Endothelial cell of umbilical vein (primary cell): ENCODE measurements at regions not wholly inside any gene's neighbourhood (a gene's known extent, or its start where the extent isn't known, plus 50 kb on each side); places are given as distances from the start of the nearest gene placed in this dataset.
"Not testable (repeated sequence)": the region's sequence is repeated elsewhere in the genome, so short reads cannot be mapped to it uniquely, and the experiment has no call there.

Source experiments
- BruUV-seq: library from RNA; stranded (reverse); fragments of 400-500 nt; replicated peaks from 2 replicates; lab custom pipeline; 2021; lab: Mats Ljungman, UMichigan
- CTCF ChIA-PET: fragments of 300-600, 350-600 bp; sonication (Branson Sonifier 250); formaldehyde crosslinking; loops from one replicate; lab custom pipeline; 2021; ENCODE audit warnings: antibody characterized with exemption, inconsistent platforms; lab: Charles Lee
- POLR2A ChIA-PET: fragments of 300-600, 350-600 bp; sonication (Branson Sonifier 250); formaldehyde crosslinking; loops from one replicate; lab custom pipeline; 2021; ENCODE audit warnings: antibody characterized with exemption, inconsistent platforms; lab: Charles Lee
- DNase-seq: peaks from one replicate; pipeline ENCODE4 v3.0.0-alpha.2; 2011; ENCODE audit warnings: low read depth, low spot score
- FAIRE-seq: peaks from 2 replicates; lab custom pipeline; 2011; peaks lifted over from hg19 to GRCh38; lab: Jason Lieb, UNC
- H2AFZ ChIP-seq: 2 replicates; pipeline ENCODE4 v1.6.0; 2012; ENCODE audit warnings: low read depth, low read length, control low read depth, inconsistent platforms
- H3K27ac ChIP-seq: 2 replicates; pipeline ENCODE4 v1.5.1; 2011; ENCODE audit warnings: low read depth, mild to moderate bottlenecking, control low read depth, low read length, moderate library complexity; ENCODE audit not compliant: insufficient read depth
- H3K27me3 ChIP-seq, 2 experiments: 2 replicates each; pipeline versions ENCODE4 v1.6.0 to v1.6.1; 2011; ENCODE audit warnings: low read length in 2 of 2, mixed read lengths in 1 of 2; ENCODE audit not compliant: control insufficient read depth in 2 of 2, insufficient read depth in 2 of 2
- H3K36me3 ChIP-seq, 2 experiments: 2 replicates in 1 of 2; 3 replicates in 1 of 2; pipeline ENCODE4 v1.5.1; 2011; ENCODE audit warnings: low read length in 2 of 2, mild to moderate bottlenecking in 1 of 2, moderate library complexity in 1 of 2; ENCODE audit not compliant: control insufficient read depth in 2 of 2, insufficient read depth in 2 of 2; ENCODE audit errors: extremely low read depth in 1 of 2
- H3K4me1 ChIP-seq: 3 replicates; pipeline ENCODE4 v1.5.1; 2011; ENCODE audit warnings: mild to moderate bottlenecking, low read length; ENCODE audit not compliant: control insufficient read depth, insufficient read depth; ENCODE audit errors: extremely low read depth
- H3K4me2 ChIP-seq: 2 replicates; pipeline ENCODE4 v1.6.1; 2011; ENCODE audit warnings: low read length, control low read depth, mixed read lengths; ENCODE audit not compliant: insufficient read depth
- H3K4me3 ChIP-seq, 3 experiments: fragments of 200-600 bp in 1 of 3; sonication (generic), shearing (Covaris generic) in 1 of 3; replicated peaks in 1 of 3; 2 replicates each; pipeline ENCODE4 v1.5.1; 2011 to 2016; ENCODE audit warnings: control low read depth in 3 of 3, low read length in 3 of 3, mild to moderate bottlenecking in 2 of 3, inconsistent platforms in 1 of 3, low read depth in 1 of 3, moderate library complexity in 1 of 3; ENCODE audit not compliant: insufficient read depth in 1 of 3
- H3K79me2 ChIP-seq: 2 replicates; pipeline ENCODE4 v1.6.0; 2012; ENCODE audit warnings: low read length, inconsistent platforms; ENCODE audit not compliant: control insufficient read depth, insufficient read depth
- H3K9ac ChIP-seq: replicated peaks from 2 replicates; pipeline ENCODE3; 2011; ENCODE audit warnings: low read length, control low read depth; ENCODE audit not compliant: insufficient read depth; ENCODE audit errors: extremely low read depth
- H3K9me1 ChIP-seq: replicated peaks from 3 replicates; pipeline ENCODE4 v1.6.0; 2011; ENCODE audit warnings: mild to moderate bottlenecking, low read length; ENCODE audit not compliant: control insufficient read depth, insufficient read depth; ENCODE audit errors: extremely low read depth
- H3K9me3 ChIP-seq: replicated peaks from 2 replicates; pipeline ENCODE4 v1.5.1; 2012; ENCODE audit warnings: low read length, inconsistent platforms; ENCODE audit not compliant: control insufficient read depth, insufficient read depth
- H4K20me1 ChIP-seq: replicated peaks from 2 replicates; pipeline ENCODE3; 2011; ENCODE audit warnings: mild to moderate bottlenecking, low read length; ENCODE audit not compliant: control insufficient read depth, insufficient read depth; ENCODE audit errors: extremely low read depth
- dilution Hi-C: fragments of 300-500 bp; cut with MboI; formaldehyde crosslinking; loops from one replicate; pipeline ENCODE4 v1.15.0; 2019; ENCODE audit warnings: low sequenced_read_pairs; ENCODE audit not compliant: extremely low pct_ligation_motif_present
- intact Hi-C: fragments of 100-400 bp; cut with micrococcal nuclease; formaldehyde crosslinking; loops from one replicate; pipeline ENCODE4 v1.10.0; 2022

DNA sequence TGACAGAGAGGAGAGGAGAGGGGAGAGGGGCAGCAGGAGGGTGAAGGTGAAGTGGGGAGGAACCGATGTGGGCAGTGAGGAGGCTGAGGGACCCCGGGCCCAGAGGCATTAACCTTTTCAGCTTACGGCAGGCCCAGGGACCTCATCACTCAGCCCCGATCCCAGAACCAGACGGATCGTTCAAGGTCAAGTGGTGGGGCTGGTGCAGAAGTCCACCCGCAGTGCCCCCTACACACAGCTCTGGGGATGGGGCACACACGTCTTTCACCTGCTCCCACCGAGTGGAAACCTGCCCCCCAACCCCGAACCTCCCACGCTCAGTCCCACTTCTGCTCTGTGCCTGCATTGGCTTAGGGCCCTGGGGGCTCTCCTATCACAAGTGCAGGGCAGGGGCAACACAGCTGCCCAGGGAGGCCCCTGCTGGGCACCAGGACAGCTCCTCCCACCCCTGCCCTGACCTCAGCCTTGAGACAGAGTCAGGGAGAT is 81.9 kb upstream of the GOLGA6L4 start:
- FAIRE-seq, intact Hi-C loops, CTCF ChIA-PET, BruUV-seq, H3K4me3 ChIP-seq, dilution Hi-C loops, H2AFZ ChIP-seq, H3K27me3 ChIP-seq, H4K20me1 ChIP-seq, H3K36me3 ChIP-seq, H3K9me1 ChIP-seq, DNase-seq, POLR2A ChIA-PET, H3K9me3 ChIP-seq, H3K9ac ChIP-seq, H3K79me2 ChIP-seq, H3K4me2 ChIP-seq, H3K4me1 ChIP-seq, H3K27ac ChIP-seq: not testable (repeated sequence)

DNA sequence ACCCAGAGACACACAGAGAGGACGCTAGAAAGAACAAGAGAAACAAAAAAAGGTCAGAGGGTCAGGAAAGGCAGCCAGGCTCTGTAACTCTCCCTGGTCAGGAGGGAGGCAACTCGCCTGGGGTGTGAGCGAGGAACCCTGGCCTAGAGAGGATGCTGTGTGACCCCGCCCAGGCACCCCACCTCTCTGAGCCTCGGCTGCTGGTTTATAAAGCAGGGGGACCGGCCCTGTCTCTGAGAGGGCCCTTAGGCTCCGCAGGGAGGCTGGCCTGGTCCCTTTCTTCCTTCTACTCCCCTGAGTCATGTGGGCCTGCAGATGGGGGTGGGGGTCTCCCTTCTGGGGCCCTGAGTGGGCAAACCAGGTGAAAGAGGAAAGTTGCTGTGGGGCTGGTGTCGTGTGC is 81.3 kb upstream of the GOLGA6L4 start:
- H3K4me1 ChIP-seq, BruUV-seq, H3K79me2 ChIP-seq, CTCF ChIA-PET, H3K27ac ChIP-seq, H4K20me1 ChIP-seq, dilution Hi-C loops, H3K4me2 ChIP-seq, H3K27me3 ChIP-seq, POLR2A ChIA-PET, DNase-seq, FAIRE-seq, H3K9ac ChIP-seq, H3K4me3 ChIP-seq, H3K36me3 ChIP-seq, H3K9me1 ChIP-seq, intact Hi-C loops, H3K9me3 ChIP-seq, H2AFZ ChIP-seq: not testable (repeated sequence)

DNA sequence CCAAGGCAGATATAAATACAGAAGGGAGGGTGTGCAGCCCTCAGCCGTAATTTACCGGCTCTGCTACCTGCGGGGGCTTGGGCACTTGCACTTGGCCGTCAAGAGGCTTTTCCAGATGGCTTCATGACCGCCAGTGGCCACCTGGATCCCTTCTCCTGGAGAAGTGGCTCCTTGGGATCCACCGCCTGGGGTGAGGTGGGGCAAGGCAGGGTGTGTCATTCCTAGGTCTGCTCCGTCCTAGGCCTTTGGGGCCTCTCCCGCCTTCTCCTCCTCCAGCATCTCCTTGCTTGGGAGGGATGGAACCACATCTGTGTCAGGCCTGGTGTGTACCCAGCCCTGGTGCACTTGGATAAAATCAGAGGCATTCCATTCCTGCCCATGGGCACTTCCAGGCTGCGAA is 80.8 kb upstream of the GOLGA6L4 start:
- H3K27ac ChIP-seq, H4K20me1 ChIP-seq, H3K36me3 ChIP-seq, H2AFZ ChIP-seq, H3K9me3 ChIP-seq, CTCF ChIA-PET, dilution Hi-C loops, DNase-seq, H3K9me1 ChIP-seq, H3K27me3 ChIP-seq, POLR2A ChIA-PET, BruUV-seq, H3K4me2 ChIP-seq, H3K4me3 ChIP-seq, FAIRE-seq, H3K4me1 ChIP-seq, H3K9ac ChIP-seq, H3K79me2 ChIP-seq, intact Hi-C loops: not testable (repeated sequence)

DNA sequence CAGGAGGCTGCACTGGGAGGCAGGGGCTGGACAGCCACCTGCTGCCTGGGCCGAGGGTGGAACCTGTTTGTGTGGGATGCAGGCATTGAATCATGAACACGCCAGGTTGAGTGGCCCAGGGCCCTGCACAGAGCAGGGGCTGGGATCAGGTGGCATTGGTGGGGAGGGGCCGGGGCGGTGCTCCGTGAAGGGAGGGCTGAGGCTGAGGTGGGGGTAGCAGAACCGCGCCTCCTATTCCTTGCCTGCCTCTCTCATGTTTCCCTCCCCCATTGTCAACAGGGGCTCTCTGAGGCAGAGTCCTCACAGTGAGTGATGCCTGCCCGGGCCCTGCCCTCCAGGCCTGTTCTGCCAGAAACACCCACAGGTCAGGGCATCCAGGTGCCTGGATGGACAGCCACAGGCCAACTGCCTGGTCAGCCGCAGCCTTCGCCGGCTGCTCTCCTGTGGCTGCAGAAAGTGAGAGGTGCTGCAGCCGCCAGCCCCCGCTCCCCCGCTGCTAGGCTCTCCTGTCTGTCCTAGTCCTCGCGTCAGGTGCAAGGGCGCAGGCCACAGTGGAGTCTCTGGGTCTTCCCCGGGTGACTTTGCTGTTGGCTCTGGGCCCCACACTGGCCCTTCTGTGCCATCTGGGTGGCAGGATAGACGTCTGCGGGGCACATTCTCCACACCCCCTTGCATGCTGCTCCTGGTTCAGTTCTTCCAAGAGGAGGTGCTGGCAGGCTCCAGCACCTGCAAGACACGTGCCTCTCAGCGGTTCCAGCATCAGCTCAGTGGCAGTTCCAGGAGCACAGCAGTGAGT is 79.6 kb upstream of the GOLGA6L4 start:
- H3K9me1 ChIP-seq, intact Hi-C loops, H3K9me3 ChIP-seq, dilution Hi-C loops, H3K79me2 ChIP-seq, H3K4me1 ChIP-seq, FAIRE-seq, H3K4me3 ChIP-seq, H3K9ac ChIP-seq, H2AFZ ChIP-seq, H4K20me1 ChIP-seq, H3K36me3 ChIP-seq, H3K4me2 ChIP-seq, H3K27me3 ChIP-seq, DNase-seq, POLR2A ChIA-PET, H3K27ac ChIP-seq, BruUV-seq, CTCF ChIA-PET: not testable (repeated sequence)
